MCF 10A (cell line): ENCODE measurements at regions not wholly inside any gene's neighbourhood (a gene's known extent, or its start where the extent isn't known, plus 50 kb on each side); places are given as distances from the start of the nearest gene placed in this dataset.

Experiments
- BruUV-seq: library from RNA; stranded (reverse); fragments of 400-500 nt; replicated peaks from 2 replicates; lab custom pipeline; 2021; lab: Mats Ljungman, UMichigan
- CTCF ChIA-PET: fragments of 300-600 bp; sonication (Branson Sonifier 250); formaldehyde crosslinking; extraction: SDS; loops from one replicate; lab custom pipeline; 2021; ENCODE audit warnings: antibody characterized with exemption, inconsistent platforms; lab: Yijun Ruan, JAX
- POLR2A ChIA-PET: fragments of 300-600, 350-650 bp; sonication (Branson Sonifier 250); formaldehyde crosslinking; extraction: SDS; loops from one replicate; lab custom pipeline; 2020; ENCODE audit warnings: antibody characterized with exemption, inconsistent platforms; lab: Yijun Ruan, JAX
- DNase-seq: peaks from one replicate; pipeline ENCODE4 v3.0.0-alpha.2; 2018; ENCODE audit not compliant: unreplicated experiment
- H3K27ac Mint-ChIP-seq: one replicate; pipeline ENCODE4 v1.8.0; 2022; ENCODE audit warnings: mild to moderate bottlenecking, low read depth, mixed read lengths; ENCODE audit not compliant: unreplicated experiment
- H3K27me3 Mint-ChIP-seq: one replicate; pipeline ENCODE4 v1.8.0; 2022; ENCODE audit warnings: mixed read lengths; ENCODE audit not compliant: insufficient read depth, unreplicated experiment
- H3K36me3 Mint-ChIP-seq: one replicate; pipeline ENCODE4 v1.8.0; 2022; ENCODE audit warnings: mild to moderate bottlenecking, moderate library complexity, mixed read lengths; ENCODE audit not compliant: insufficient read depth, unreplicated experiment
- H3K4me1 Mint-ChIP-seq: one replicate; pipeline ENCODE4 v1.8.0; 2022; ENCODE audit warnings: mixed read lengths; ENCODE audit not compliant: insufficient read depth, unreplicated experiment
- H3K4me3 Mint-ChIP-seq: one replicate; pipeline ENCODE4 v1.8.0; 2022; ENCODE audit warnings: mild to moderate bottlenecking, moderate library complexity, mixed read lengths; ENCODE audit not compliant: unreplicated experiment
- H3K9me3 Mint-ChIP-seq: one replicate; pipeline ENCODE4 v1.8.0; 2022; ENCODE audit warnings: mixed read lengths; ENCODE audit not compliant: unreplicated experiment
- CTCF ChIP-seq: fragments of 200-600 bp; IDR thresholded peaks from one replicate; pipeline ENCODE4 v1.8.0; 2022; ENCODE audit warnings: antibody characterized with exemption, mild to moderate bottlenecking; ENCODE audit not compliant: unreplicated experiment
- intact Hi-C: fragments of 100-400 bp; cut with micrococcal nuclease; formaldehyde crosslinking; loops from 2 replicates; pipeline ENCODE4 v1.14.1; 2022

GRCh38 chr22:49547751-49548239 lies 279.9 kb downstream of the BRD1 start:
- no TSS peak for BruUV-seq
- ChIA-PET POLR2A (no interaction called here), CTCF (no interaction called here)
- TF ChIP-seq CTCF = no peak
- no peak for DNase-seq
- no peaks in the 10 kb centered on the region for H3K36me3 Mint-ChIP-seq
- no peaks in the 10 kb centered on the region for H3K4me1 Mint-ChIP-seq
- H3K27me3 Mint-ChIP-seq = no peaks in the 10 kb centered on the region
- intact Hi-C loops = no loop called here
- peaks cover 34% of the 10 kb centered on the region for H3K9me3 Mint-ChIP-seq
- H3K4me3 Mint-ChIP-seq = no peak overlapping the region
- no peak overlapping the region for H3K27ac Mint-ChIP-seq

GRCh38 chr22:49546811-49547585 lies 280.7 kb downstream of the BRD1 start:
- Mint-ChIP-seq H3K4me1 (no peaks in the 10 kb centered on the region), H3K9me3 (peaks cover 38% of the 10 kb centered on the region), H3K27ac (no peak overlapping the region), H3K4me3 (no peak overlapping the region), H3K36me3 (no peaks in the 10 kb centered on the region), H3K27me3 (no peaks in the 10 kb centered on the region)
- ChIA-PET POLR2A (no interaction called here), CTCF (no interaction called here)
- no peak for TF ChIP-seq CTCF
- no TSS peak for BruUV-seq
- intact Hi-C loops = no loop called here
- no peak for DNase-seq

- Mint-ChIP-seq H3K27ac (no peak overlapping the region), H3K36me3 (no peaks in the 10 kb centered on the region), H3K4me1 (no peaks in the 10 kb centered on the region), H3K4me3 (no peak overlapping the region), H3K27me3 (no peaks in the 10 kb centered on the region), H3K9me3 (peaks cover 32% of the 10 kb centered on the region)
- intact Hi-C loops = no loop called here
- no TSS peak for BruUV-seq
- POLR2A ChIA-PET = no interaction called here
- CTCF ChIA-PET = no interaction called here
- TF ChIP-seq CTCF = no peak
- no peak for DNase-seq
These were observed 282.1 kb downstream of the BRD1 start for GRCh38 chr22:49545606-49546005.

GRCh38 chr22:49544286-49544685 lies 283.4 kb downstream of the BRD1 start:
- H3K36me3 Mint-ChIP-seq = no peaks in the 10 kb centered on the region
- H3K9me3 Mint-ChIP-seq = peaks cover 35% of the 10 kb centered on the region
- ChIA-PET POLR2A (no interaction called here), CTCF (no interaction called here)
- intact Hi-C loops = no loop called here
- H3K27ac Mint-ChIP-seq = no peak overlapping the region
- TF ChIP-seq CTCF = no peak
- no peak overlapping the region for H3K4me3 Mint-ChIP-seq
- DNase-seq = no peak
- no TSS peak for BruUV-seq
- no peaks in the 10 kb centered on the region for H3K4me1 Mint-ChIP-seq
- H3K27me3 Mint-ChIP-seq = no peaks in the 10 kb centered on the region
